ENCODE measurements at regions not wholly inside any gene's neighbourhood (a gene's known extent, or its start where the extent isn't known, plus 50 kb on each side); places are given as distances from the start of the nearest gene placed in this dataset.

- TF ChIP-seq CTCF (conservative IDR thresholded peaks at IDR 0.05 in 1 of 2, IDR thresholded peaks at IDR 0.05 in 1 of 2; ENCODE audit: extremely low read depth in 1 of 2, insufficient read depth in 1 of 2, low read depth in 1 of 2, low read length in 2 of 2) = no peak
- no peak for TF ChIP-seq EZH2 (IDR thresholded peaks at IDR 0.05; ENCODE audit: borderline replicate concordance, low read length)
Measured at GRCh38 chr12:116629480-116629879, 70.3 kb downstream of the MAP1LC3B2 start.
